HG02571 (cell line): ENCODE measurements at regions not wholly inside any gene's neighbourhood (a gene's known extent, or its start where the extent isn't known, plus 50 kb on each side); places are given as distances from the start of the nearest gene placed in this dataset.

ENCODE experiments used
- ATAC-seq: cut with Tn5 transposase; IDR thresholded peaks from one replicate; pipeline ENCODE4 v1.9.1; 2021; ENCODE audit warnings: mild to moderate bottlenecking, moderate library complexity; ENCODE audit not compliant: unreplicated experiment

DNA sequence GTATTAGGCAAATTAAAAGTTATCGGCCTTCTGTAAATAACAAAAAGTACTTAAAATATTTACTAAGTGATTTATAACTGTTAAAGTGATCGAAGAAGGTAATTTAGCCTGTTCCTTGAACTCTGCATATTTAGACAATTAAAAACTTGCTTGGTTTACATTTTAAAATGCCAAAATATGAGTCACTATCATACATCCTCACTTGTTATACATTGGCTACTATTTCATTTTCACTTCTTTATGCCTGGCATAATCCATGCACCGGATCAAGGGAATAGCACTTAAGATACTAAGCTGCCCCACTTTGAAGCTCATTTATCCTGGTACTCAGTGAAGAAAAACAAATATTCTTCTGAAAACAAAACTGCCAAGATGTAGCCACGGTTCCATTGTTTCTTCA is 344.6 kb downstream of the UBE3D start:
- no peak for ATAC-seq

DNA sequence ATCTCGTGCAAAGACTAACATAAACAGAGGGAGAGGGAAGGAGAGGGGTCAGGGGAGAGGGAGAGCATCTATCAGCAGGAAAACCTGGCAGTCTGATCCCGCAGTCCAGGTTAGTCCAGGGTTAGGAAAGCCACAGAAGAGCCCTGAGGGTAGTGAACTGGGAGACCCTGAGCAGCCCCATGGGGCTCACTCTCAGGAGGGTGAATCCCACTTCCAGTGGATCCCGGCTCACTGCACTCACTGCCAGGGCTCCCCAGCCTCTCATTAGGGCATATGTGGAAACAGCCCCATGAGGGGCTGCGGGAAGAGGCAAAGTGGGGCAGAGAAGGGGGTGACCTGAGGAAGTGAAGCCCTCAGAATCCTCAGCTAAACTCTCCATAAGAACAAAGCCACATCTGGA is 329.9 kb downstream of the UBE3D start:
- ATAC-seq: no peak

DNA sequence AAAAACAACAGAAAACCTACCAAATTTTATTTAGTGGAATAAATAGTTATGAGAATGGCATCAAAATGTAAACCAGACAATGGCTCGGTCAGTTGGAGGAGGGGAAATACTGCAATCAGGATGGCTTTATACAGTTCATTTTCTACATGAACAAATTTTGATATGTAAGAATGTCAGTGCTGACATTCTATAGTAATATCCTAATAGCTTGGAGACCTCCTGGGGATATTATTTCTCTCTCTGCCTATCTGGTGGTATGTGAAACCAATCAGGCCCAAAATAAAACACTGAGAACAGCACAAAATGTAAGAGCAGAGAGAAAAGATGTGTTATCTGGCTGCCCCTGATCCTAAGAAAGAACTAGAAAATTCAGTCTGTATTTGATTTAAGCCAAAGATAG is 327.7 kb downstream of the UBE3D start:
- no peak for ATAC-seq

DNA sequence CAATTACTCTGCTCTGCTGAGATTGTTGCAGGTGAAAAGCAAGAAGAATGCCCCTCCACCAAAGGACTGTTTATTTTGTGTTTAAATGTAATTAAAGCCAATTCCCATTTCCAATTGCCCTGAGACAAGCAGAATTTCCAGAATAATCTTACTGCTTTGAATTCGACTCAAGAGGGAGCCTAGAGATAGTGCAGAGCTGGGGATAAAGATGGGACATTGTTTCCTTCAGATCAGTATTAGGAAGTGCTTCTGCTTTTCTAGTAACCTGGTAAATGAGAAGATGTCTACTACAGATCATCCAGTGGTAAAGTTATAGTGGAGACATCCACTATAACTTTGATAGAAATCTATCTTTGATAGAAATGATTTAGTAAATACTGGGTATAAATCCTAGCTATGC is 326.9 kb downstream of the UBE3D start:
- no peak for ATAC-seq

DNA sequence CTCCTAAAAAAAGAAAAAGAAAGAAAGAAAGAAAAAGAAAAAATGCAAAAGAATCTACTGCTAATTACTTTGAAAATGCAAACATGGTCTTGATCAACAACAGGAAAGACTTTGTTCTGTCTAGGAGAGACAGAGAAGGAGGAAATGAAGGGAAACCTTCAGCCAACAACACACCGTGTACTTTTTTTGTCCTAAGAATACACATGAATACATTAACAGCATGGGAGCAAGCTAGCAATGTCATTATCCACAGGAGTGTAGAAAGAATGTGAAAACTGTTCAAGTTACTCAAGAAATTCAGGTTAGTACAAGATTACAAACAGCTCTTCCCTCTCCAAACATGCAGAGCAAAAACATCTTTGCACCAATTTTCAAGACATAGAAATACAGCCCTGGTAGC is 326.3 kb downstream of the UBE3D start:
- ATAC-seq: no peak

DNA sequence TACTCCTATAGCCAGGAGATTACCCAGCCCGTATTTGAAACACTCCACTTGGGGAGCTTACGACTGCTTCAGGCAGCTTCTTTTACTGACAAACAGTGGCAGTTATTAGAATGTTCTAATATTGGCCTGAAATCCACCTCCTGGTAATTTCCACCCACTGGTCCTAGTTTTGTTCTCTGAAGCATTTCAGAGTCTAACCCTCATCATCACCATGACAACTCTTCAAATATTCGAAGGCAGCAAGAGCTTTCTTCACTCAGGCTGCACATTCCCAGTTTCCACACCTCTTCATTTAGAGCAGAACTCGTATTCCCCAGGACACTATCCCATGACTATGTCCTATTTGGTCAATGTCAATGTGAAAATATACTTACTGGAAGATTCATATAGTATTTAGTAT is 325.6 kb downstream of the UBE3D start:
- ATAC-seq: no peak

DNA sequence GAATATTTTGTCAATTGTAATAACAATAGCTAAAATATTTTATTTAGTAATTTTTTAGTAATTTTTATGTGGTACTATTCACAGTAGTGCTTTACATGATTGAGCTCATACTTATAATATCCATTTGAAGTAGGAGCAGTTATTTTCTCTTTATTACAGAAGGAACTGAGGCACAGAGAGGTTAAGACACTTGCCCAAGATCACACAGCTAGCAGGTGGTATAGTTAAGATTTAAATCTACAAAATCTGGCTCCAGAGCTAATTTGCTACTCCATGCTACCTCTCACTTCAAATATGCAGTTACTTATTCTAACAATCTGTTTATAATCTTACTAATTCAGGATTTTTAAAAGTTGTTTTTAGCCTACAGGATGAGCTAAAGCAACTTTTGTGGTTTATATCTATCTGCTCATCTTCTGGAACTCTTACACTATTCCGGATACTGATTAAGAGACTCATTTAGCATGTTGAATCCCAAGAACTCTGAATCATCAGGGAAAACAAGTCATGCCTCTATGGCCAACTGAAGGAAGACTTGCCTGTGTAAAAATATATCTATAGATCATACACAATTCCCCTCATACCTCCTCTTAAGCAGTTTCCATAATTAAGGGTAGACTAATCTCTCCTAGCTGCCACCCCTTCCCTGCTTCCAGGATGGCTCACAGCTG is 324.2 kb downstream of the UBE3D start:
- ATAC-seq: no peak

DNA sequence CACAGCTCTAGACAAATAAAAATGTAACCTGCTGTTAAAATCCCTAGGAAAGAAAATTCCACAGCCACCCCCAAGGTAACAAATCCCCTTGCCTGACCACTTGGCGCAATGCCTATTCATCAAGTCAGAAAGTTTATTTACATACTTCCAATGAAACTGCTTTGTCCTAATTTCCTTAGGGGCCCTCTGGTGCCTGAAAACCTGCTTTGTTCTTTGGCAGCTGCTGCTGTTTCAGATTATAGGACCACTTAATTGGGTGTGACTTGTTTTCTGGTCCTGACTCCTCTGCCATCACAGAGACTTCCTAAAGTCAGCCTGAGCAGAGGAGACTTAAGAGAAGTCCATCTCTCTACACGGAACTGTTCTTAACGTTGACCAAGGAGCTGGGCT is 323.6 kb downstream of the UBE3D start:
- no peak for ATAC-seq

DNA sequence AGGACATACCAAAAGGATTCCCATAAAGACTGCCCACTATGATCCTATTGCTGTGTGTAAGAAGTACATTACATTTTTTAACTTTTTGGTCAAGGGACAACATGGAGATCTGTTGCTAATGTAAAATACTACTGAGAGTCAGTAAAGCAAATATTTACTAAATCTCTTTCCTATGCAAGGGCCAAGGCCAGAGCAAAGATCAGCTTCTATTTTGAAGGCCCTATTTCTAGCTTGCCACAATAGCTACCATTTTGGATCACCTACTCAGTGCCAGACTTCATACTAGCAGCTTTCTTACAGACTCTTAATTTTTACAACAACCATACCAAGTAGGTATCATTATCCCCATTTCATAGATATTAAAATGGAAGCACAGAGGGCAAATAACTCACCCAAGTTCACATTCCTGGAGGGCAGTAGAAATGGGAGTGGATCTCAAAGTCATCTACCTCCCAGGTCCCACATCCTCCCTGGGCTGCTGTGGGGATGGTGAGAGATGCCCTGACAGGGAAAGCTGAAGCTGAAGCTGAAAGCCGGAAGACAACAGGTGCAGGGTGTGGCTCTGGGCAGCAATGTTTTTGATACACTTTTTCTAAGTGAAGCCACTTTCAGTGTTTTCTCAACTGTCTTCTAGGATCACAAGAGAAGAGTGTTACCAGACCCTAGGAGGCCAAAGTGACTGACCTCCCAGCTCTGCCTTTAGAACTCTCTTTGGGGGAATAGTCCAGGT is 321.2 kb downstream of the UBE3D start:
- no peak for ATAC-seq

DNA sequence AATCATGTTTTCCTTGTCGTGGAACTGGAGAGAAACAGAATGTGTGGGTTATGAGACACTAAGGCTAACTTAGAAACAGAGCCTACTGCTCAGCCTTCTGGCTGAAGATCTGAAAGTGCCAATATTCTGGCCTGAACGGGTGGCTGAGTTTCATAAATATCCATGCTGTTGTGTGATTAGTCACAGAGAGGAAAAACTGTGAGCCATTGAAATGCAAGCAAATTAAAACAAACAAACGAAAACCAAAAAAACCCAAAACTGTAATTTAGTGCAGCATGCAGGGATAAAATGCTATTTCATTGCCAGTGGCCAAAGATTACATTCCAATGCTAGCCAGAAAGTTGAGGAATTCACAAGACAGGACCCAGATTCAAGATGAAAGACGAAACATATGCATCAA is 315.1 kb downstream of the UBE3D start:
- ATAC-seq: no peak

DNA sequence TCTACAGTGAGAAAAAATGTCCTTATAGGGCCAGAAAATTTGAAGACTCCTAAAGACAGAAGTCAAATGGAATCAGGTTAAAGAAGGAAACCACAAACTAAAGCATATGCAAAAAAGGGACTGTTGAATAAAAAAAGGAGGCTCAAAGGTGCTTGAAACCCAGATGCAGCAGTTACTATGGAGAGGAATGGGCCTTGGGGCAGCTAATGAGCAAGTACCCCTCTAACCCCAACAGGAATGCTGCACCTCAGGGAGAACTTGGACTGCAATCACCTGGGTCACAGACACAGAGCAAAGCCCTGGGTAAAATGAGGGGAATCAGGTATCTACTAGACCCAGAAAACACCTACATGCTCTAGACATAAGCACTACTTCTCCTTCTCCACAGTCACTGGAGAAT is 313.9 kb downstream of the UBE3D start:
- no peak for ATAC-seq

DNA sequence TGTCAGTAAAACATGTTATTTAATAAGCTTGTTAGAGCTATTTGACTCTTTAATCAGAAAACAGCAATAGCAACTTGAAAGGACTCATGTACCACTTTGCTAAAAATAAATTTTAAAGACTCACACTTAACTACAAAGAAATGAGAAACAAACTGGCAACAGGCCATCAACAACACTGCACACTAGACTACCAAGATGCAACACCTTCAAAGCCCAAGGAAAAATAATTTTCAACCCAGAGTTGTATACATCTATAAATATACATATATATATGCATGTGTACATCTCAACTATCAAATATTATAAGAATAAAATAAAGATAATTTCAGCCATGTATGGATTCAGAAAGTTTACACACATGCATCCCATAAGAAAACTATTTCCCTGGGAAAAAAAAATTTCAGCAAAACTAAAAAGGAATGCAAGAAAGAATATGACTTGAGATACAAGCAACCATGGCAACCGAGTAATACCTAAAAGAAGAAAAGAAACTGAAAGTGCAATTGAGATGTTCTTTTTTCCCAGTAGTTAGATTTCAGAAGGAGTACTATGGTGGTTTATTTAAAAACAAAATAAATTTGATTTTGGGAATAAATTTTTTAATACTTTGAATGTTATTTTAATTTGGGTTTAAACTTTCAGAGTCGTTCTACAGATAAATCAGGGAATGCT is 303.8 kb downstream of the UBE3D start:
- ATAC-seq: no peak

DNA sequence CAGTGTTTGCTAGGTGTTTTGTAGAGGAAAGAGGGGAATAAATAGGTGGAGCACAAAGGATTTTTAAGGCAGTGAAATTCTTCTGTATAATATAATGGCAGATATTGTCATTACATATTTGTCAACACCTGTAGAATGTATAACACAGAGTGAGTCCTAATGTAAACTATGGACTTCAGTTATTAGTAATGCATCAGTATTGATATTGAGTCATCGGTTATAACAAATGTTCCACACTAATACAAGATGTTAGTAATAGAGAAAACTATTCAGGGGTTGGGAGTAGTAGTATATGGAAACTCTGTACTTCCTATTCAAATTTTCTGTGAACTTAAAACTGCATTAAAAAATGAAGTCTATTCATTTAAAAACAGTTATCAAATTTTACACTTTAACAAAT is 299.2 kb downstream of the UBE3D start:
- ATAC-seq: no peak

DNA sequence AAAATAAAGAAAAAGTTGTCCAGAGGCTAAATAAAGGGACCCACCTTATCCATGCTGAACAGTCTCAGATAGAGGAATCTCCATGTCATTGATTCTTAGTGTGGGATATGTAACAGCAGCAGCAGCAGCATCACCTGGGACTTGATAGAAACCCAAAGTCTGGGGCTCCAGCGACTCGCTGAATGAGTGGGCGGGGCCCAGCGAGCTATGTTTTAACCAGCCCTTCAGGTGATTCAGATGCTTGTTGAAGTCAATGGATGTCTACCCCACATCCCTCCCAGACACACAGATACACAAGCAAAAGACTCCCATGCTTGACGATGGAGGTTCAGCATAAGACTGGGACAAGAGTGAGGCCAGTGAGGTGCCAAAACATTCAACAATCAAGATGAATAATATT is 298.6 kb downstream of the UBE3D start:
- no peak for ATAC-seq

DNA sequence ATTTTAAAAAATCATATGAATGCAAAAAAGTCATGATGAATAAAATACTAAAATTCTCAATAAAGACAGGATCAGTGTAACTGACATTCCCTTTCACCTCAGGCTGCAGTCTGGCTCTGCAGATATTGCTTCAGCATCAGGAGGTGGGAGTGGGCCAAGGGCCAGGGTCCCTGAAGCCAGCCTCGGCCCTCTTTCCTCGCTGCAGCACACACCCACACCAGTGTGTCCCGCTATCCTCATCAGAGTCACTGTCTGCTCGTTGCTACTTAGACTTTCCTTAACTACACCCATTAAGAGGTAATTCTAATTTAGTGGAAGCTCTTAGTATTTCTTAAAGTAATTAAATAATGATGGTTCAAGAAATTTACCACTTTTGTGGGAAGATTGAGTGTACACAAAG is 298.2 kb downstream of the UBE3D start:
- no peak for ATAC-seq

DNA sequence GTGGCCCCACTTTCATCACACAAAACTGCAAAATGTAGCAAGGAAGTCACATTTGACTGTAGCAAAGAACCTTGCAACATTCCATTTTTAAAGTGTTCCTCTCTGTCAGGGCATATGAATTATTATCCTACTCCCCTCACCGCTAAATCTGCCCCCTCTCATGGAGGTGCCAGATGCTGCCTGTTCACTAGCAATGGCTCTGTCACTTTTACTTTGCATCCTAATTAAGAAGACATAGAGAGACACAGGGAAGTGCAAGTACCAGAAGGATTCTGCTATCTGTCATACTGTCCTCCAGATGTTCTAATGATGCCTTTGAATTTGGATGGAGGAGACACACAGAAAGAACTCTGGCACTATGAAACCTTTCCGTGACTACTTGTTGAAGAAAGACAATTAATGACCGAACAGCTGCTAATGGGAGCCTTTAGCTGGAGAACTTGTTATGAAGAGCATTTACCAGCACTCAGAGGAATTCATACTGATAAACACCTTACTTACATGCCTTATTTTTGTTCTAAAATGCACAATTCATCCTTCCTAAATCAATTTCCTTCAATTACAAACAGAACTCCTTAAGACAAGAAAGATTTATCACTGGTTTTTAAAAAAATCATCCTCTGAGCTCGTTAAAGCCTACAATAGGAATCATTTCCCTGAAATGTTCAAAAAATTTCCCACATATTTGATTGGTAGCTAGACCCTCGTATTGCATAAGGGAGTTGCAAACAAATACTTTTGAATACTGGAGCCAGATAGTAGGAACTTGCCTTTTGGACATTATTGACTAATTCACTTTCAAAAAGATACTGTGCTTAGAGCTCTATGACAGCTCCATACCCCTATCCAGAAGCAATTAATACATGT is 292.6 kb downstream of the UBE3D start:
- no peak for ATAC-seq

DNA sequence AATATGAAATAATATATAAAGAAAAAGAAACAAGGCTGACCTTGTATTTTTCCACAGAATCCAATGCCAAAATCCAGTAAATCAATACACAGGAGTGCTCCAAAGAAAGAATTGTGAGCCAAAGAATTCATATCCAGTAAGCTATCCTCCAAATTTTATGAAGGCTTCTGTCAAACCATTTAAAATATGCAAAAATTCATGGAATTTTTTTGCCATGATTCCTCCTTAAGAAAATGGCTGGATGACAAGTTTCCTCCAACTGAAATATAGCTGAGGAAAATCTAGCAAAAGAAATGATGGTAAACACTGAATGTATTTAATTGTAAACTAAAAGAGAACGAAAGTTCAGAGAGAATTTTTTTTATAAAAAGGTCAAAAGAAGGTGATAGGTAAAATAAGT is 290.3 kb downstream of the UBE3D start:
- no peak for ATAC-seq

DNA sequence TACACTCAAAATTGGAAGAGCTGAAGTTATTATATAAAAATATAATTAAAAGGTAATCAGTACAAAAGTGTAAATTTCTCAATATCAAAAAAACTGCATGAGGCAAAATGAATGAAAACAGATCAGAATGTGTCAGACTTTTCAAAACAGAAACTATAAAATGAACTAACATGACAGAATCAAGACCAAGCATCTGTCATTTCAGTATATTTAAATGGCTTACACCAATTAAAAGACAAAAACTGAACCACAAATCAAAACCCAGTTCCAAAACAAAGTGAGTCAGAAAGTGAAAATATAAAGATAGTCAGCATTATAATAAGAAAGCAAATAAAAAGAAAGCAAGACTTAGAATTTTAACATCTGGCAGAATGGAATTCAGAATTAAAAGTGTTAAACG is 289.7 kb downstream of the UBE3D start:
- ATAC-seq: no peak

DNA sequence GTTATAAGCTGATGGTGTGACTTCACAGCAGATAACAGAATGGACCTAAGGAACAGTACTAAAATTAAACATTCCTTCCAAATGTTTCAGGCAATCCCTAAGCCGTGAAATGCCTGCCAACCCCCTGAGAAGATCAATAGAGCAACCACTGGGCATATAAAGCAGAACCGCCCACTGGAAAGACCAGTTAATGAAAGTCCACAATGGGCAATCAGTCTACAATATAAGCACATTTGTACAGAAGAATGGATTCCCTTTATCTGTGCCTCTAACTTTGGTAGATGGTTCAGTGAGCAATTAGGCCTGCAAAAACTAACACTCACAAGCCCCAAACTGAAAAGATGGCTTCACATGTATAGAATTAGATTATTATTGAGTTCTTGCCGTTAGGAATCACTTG is 286.6 kb downstream of the UBE3D start:
- ATAC-seq: no peak

DNA sequence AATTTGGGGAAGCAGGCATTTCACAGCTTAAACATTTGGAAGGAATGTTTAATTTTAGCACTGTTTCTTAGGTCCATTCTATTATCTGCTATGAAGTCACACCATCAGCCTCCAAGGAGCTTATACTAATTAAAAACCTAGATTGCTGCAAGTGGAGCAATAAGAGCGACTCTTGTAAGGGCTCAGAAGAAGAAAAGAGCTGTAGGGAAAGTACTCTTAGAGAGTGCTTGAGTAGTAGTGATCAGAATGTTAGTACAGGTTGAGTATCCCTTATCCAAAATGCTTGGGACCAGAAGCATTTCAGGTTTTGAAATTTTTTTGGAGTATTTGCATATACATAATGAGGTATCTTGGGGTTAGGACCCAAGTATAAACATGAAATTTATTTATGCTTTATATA is 285.3 kb downstream of the UBE3D start:
- no peak for ATAC-seq

DNA sequence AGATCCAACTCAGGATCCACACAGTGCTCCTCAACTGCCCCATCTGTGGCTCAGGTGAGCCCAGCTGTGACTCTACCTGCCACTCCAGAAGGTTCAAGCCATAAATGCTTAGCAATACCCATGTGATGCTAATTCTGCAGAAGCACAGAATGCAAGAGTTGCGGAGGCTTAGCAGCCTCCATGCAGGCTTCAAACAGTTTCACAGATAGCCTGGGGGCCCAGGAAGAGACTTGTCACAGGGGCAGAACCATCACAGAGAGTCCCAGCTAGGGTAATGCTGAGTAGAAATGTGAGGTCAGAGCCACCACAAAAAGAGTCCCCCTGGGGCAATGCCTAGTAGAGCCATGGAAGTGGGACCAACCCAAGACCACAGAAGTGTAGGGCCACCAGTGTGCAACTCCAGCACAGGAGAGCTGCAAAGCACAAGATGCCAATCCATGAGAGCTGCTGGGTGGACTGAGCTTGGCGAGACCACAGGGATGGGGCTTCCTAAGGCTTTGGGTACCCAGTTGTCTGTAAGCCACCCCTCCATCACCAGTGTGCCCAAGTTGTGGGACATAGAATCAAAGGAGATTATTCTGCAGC is 283.9 kb downstream of the UBE3D start:
- no peak for ATAC-seq
